Stimulated activated memory B cell treated with anti-CD40 and anti-IgM and Interleukin-4, amounts not matched to agents 10 μg/mL and 1 μg/mL and 100 μg/mL, for 72 hours (primary cell): ENCODE measurements at regions not wholly inside any gene's neighbourhood (a gene's known extent, or its start where the extent isn't known, plus 50 kb on each side); places are given as distances from the start of the nearest gene placed in this dataset.

Source experiments
- ATAC-seq: fragments of 150-1000 bp; cut with Tn5 transposase; 2 replicates; pipeline ENCODE4 v1.10.0; 2021
- H3K27ac Mint-ChIP-seq: one replicate; pipeline ENCODE4 v1.8.0; 2022; ENCODE audit warnings: mild to moderate bottlenecking, mixed read lengths
- H3K27me3 Mint-ChIP-seq: one replicate; pipeline ENCODE4 v1.8.0; 2022; ENCODE audit warnings: mixed read lengths
- H3K36me3 Mint-ChIP-seq: one replicate; pipeline ENCODE4 v1.8.0; 2022; ENCODE audit warnings: mixed read lengths
- H3K4me1 Mint-ChIP-seq: one replicate; pipeline ENCODE4 v1.8.0; 2022; ENCODE audit warnings: mixed read lengths
- H3K4me3 Mint-ChIP-seq: one replicate; pipeline ENCODE4 v1.8.0; 2022; ENCODE audit warnings: mild to moderate bottlenecking, moderate library complexity, mixed read lengths
- H3K9me3 Mint-ChIP-seq: one replicate; pipeline ENCODE4 v1.8.0; 2022; ENCODE audit warnings: mixed read lengths

DNA sequence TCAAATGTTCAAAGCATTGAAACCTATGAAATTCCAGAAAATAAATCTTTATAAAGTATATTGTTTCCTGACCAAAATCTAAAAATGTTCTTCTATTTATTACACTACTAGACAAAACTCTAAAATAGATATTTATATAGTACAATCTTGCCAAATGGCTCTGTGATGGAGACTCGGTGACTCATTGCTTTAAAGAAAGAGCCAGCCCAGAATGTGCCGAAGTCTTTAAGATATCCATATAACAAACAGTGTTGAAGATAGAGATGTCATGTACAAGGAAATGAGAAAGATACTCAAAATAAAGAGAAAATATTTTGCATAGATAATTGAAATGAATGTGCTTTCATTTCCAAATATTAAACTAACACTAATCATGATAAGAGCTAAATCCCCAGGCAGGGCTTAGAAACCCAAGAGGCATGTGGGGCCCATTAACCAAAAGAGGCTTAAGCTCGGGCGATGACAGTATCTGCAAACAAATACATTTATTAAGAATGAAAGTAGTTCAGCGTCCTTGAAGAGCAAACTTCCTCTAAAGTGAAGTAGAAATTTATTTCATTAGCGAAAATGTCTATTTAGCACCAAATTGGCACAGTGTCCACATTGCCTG, 102.1 kb upstream of the FAM9B start:
- H3K9me3 Mint-ChIP-seq: peaks cover 5% of the 10 kb centered on the region
- no peak for ATAC-seq
- no peak overlapping the region for H3K27ac Mint-ChIP-seq
- H3K4me3 Mint-ChIP-seq: no peak overlapping the region
- no peaks in the 10 kb centered on the region for H3K27me3 Mint-ChIP-seq
- H3K36me3 Mint-ChIP-seq: no peaks in the 10 kb centered on the region
- H3K4me1 Mint-ChIP-seq: no peaks in the 10 kb centered on the region

- Mint-ChIP-seq H3K4me3 (no peak overlapping the region), H3K9me3 (peaks cover 5% of the 10 kb centered on the region), H3K4me1 (no peaks in the 10 kb centered on the region), H3K27me3 (no peaks in the 10 kb centered on the region), H3K27ac (no peak overlapping the region), H3K36me3 (no peaks in the 10 kb centered on the region)
- ATAC-seq: no peak
These were observed 103.2 kb upstream of the FAM9B start for GRCh38 chrX:9137152-9137551.

DNA sequence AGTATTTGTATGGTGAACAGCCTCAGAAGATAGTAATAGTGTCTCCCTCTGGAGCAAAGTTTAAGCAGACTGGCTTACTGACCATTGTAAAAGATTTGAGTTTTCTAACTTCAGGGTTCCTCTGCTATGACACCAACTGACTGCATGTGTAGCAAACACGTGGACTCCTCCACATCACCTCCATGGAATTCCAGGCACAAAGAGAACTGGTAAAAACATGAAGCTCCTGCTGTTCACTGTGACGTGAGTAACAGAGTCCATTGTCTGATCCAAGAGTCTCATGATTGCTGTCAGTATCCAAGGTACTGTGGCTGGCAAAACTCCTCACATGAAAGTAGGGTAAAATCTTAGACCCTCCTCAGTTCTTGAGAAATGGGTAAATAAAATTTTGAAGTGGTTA, 107.6 kb upstream of the FAM9B start:
- no peak for ATAC-seq
- Mint-ChIP-seq H3K27me3 (no peaks in the 10 kb centered on the region), H3K4me3 (no peak overlapping the region), H3K27ac (no peak overlapping the region), H3K4me1 (no peaks in the 10 kb centered on the region), H3K9me3 (no peaks in the 10 kb centered on the region), H3K36me3 (no peaks in the 10 kb centered on the region)

- no peak for ATAC-seq
- H3K36me3 Mint-ChIP-seq: no peaks in the 10 kb centered on the region
- H3K27ac Mint-ChIP-seq: no peak overlapping the region
- H3K4me1 Mint-ChIP-seq: no peaks in the 10 kb centered on the region
- H3K27me3 Mint-ChIP-seq: no peaks in the 10 kb centered on the region
- H3K9me3 Mint-ChIP-seq: peaks cover 3% of the 10 kb centered on the region
- no peak overlapping the region for H3K4me3 Mint-ChIP-seq
These were observed 110.8 kb upstream of the FAM9B start for GRCh38 chrX:9144701-9145241.

DNA sequence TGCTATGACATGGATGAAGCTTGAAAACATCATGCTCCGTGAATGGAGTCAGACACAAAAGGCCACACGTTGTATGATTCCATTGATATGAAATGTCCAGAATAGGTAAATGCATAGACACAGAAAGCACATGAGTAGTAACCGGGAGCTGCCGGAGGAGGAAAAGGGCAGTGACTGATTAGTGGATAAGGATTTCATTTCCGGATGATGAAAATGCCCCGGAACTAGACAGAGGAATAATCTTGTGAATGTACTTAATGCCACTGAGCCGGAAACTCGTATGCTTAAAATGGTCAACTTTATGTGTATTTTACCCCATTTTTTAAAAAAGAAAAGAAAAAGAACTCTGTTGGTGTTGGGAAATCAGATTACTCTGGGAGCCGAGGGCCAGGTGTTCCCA, 112.7 kb upstream of the FAM9B start:
- peaks cover 2% of the 10 kb centered on the region for H3K4me1 Mint-ChIP-seq
- ATAC-seq: no peak
- no peaks in the 10 kb centered on the region for H3K27me3 Mint-ChIP-seq

DNA sequence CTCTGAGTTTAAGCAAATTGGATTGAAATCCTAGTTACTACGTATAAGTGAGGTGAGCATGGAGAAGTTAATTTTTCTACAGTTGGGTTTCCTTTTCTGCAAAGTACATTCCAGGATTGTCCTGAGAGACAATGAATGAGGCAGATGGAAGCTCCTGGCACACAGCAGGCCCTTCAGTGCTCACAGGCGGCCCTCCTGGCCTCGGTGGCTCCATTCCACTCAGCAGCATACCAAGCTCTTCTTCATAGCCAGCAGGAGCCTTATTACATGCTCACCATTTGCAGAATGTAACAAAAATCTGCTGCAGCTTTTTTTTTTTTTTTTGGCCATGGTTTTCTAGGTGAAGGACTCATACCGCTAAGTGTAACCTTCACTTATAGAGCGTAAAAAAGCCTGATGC, 113.2 kb upstream of the FAM9B start:
- ATAC-seq: no peak
- peaks cover 6% of the 10 kb centered on the region for H3K4me1 Mint-ChIP-seq
- no peaks in the 10 kb centered on the region for H3K36me3 Mint-ChIP-seq
- H3K9me3 Mint-ChIP-seq: peaks cover 4% of the 10 kb centered on the region
- H3K27me3 Mint-ChIP-seq: no peaks in the 10 kb centered on the region
- H3K4me3 Mint-ChIP-seq: no peak overlapping the region
- no peak overlapping the region for H3K27ac Mint-ChIP-seq

More for the DNA sequence above, 112.7 kb upstream of the FAM9B start:
- Mint-ChIP-seq H3K36me3 (no peaks in the 10 kb centered on the region), H3K27ac (no peak overlapping the region), H3K4me3 (no peak overlapping the region), H3K9me3 (peaks cover 4% of the 10 kb centered on the region)

- ATAC-seq: no peak
- Mint-ChIP-seq H3K9me3 (peaks cover 4% of the 10 kb centered on the region), H3K4me3 (no peak overlapping the region), H3K27me3 (no peaks in the 10 kb centered on the region), H3K4me1 (peaks cover 8% of the 10 kb centered on the region), H3K36me3 (no peaks in the 10 kb centered on the region), H3K27ac (no peak overlapping the region)
These were observed 113.8 kb upstream of the FAM9B start for GRCh38 chrX:9147726-9148125.

- H3K36me3 Mint-ChIP-seq: no peaks in the 10 kb centered on the region
- no peak for ATAC-seq
- H3K4me3 Mint-ChIP-seq: no peak overlapping the region
- peaks cover 4% of the 10 kb centered on the region for H3K9me3 Mint-ChIP-seq
- H3K4me1 Mint-ChIP-seq: peaks cover 14% of the 10 kb centered on the region
- H3K27me3 Mint-ChIP-seq: no peaks in the 10 kb centered on the region
- H3K27ac Mint-ChIP-seq: no peak overlapping the region
These were observed 114.9 kb upstream of the FAM9B start for GRCh38 chrX:9148615-9149399.

- Mint-ChIP-seq H3K4me3 (no peak overlapping the region), H3K27me3 (no peaks in the 10 kb centered on the region), H3K36me3 (no peaks in the 10 kb centered on the region), H3K4me1 (peaks cover 14% of the 10 kb centered on the region), H3K27ac (no peak overlapping the region), H3K9me3 (peaks cover 4% of the 10 kb centered on the region)
- no peak for ATAC-seq
These were observed 115.7 kb upstream of the FAM9B start for GRCh38 chrX:9149501-9150245.

GRCh38 chrX:9151772-9152307, 117.9 kb upstream of the FAM9B start:
- Mint-ChIP-seq H3K4me3 (no peak overlapping the region), H3K27ac (no peak overlapping the region), H3K36me3 (no peaks in the 10 kb centered on the region), H3K27me3 (no peaks in the 10 kb centered on the region), H3K9me3 (peaks cover 4% of the 10 kb centered on the region), H3K4me1 (peaks cover 14% of the 10 kb centered on the region)
- ATAC-seq: no peak

- peaks cover 4% of the 10 kb centered on the region for H3K9me3 Mint-ChIP-seq
- ATAC-seq: no peak
These were observed 119.4 kb upstream of the FAM9B start for GRCh38 chrX:9153300-9153699.

DNA sequence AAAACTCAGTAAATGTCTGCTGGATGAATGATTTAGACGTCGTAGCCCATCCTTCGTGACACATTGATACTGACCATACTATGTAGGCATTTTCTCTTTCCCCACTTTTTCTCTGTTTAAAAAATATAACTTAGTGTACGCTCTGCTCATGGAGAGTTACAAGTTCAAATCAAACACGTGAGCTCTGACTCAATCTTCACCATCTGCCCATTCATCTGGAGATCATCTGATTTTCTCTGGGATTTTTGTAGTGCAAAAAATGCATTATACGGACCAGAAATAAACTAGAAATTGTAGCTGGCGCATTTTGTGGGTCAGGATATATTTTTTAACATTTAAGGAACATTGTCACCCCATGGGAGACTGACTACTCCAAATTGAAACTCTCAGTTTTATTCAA, 124.7 kb upstream of the FAM9B start:
- H3K36me3 Mint-ChIP-seq: no peaks in the 10 kb centered on the region
- no peak overlapping the region for H3K4me3 Mint-ChIP-seq
- H3K4me1 Mint-ChIP-seq: peaks cover under 1% of the 10 kb centered on the region
- peaks cover 12% of the 10 kb centered on the region for H3K27me3 Mint-ChIP-seq
- no peak overlapping the region for H3K27ac Mint-ChIP-seq
- H3K9me3 Mint-ChIP-seq: no peaks in the 10 kb centered on the region
- ATAC-seq: no peak

More at GRCh38 chrX:9153300-9153699, 119.4 kb upstream of the FAM9B start:
- H3K27me3 Mint-ChIP-seq: no peaks in the 10 kb centered on the region
- H3K4me3 Mint-ChIP-seq: no peak overlapping the region
- H3K27ac Mint-ChIP-seq: no peak overlapping the region
- H3K36me3 Mint-ChIP-seq: no peaks in the 10 kb centered on the region
- H3K4me1 Mint-ChIP-seq: peaks cover 14% of the 10 kb centered on the region

- H3K36me3 Mint-ChIP-seq: no peaks in the 10 kb centered on the region
- peaks cover 17% of the 10 kb centered on the region for H3K4me1 Mint-ChIP-seq
- no peak overlapping the region for H3K4me3 Mint-ChIP-seq
- H3K27me3 Mint-ChIP-seq: peaks cover 12% of the 10 kb centered on the region
- ATAC-seq: no peak
- no peak overlapping the region for H3K27ac Mint-ChIP-seq
- peaks cover under 1% of the 10 kb centered on the region for H3K9me3 Mint-ChIP-seq
These were observed 126.9 kb upstream of the FAM9B start for GRCh38 chrX:9160698-9161329.

DNA sequence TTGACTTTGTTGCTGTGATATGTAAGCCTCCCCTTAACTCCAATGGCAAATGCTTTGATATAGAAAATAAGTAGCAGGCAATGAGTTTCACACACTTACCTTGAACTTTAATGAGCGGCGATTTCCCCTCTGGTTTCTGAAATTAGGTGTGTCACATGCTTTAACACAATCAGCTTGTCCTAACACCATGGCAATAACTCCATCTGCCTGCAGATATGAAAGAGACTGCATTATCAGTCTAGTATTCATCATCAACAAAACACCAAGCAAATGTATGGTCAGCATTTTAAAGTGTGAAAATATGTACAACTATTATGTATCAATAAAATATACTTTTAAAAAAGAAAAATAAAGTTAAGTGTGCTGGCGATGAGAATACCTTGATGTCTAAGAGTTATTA, 128.8 kb upstream of the FAM9B start:
- Mint-ChIP-seq H3K4me3 (no peak overlapping the region), H3K36me3 (no peaks in the 10 kb centered on the region), H3K9me3 (peaks cover 3% of the 10 kb centered on the region), H3K27ac (no peak overlapping the region), H3K27me3 (peaks cover 12% of the 10 kb centered on the region), H3K4me1 (peaks cover 22% of the 10 kb centered on the region)
- ATAC-seq: no peak

- H3K9me3 Mint-ChIP-seq: peaks cover 3% of the 10 kb centered on the region
- no peak overlapping the region for H3K27ac Mint-ChIP-seq
- no peak overlapping the region for H3K4me3 Mint-ChIP-seq
- H3K27me3 Mint-ChIP-seq: peaks cover 12% of the 10 kb centered on the region
- no peaks in the 10 kb centered on the region for H3K36me3 Mint-ChIP-seq
- no peak for ATAC-seq
- H3K4me1 Mint-ChIP-seq: peaks cover 22% of the 10 kb centered on the region
These were observed 129.3 kb upstream of the FAM9B start for GRCh38 chrX:9163214-9163709.
